GM12892 (cell line): ENCODE measurements at regions not wholly inside any gene's neighbourhood (a gene's known extent, or its start where the extent isn't known, plus 50 kb on each side); places are given as distances from the start of the nearest gene placed in this dataset.

Experiments
- POLR2A ChIP-seq: IDR thresholded peaks from 2 replicates; pipeline ENCODE4 v1.6.1; 2011; ENCODE audit warnings: low read depth, low read length, control low read depth
- POLR2AphosphoS5 ChIP-seq: IDR thresholded peaks from 2 replicates; pipeline ENCODE4 v1.6.1; 2011; ENCODE audit warnings: low read depth, low read length, control low read depth
- TAF1 ChIP-seq: IDR thresholded peaks from 2 replicates; pipeline ENCODE4 v1.6.1; 2011; ENCODE audit warnings: low read depth, mild to moderate bottlenecking, control low read depth, low read length, borderline replicate concordance

GRCh38 chr15:61726166-61726565, 334.1 kb downstream of the VPS13C start:
- TF ChIP-seq POLR2AphosphoS5 (no peak), POLR2A (no peak), TAF1 (no peak)
